Ecto neural progenitor cell (in vitro differentiated cells): ENCODE measurements at regions not wholly inside any gene's neighbourhood (a gene's known extent, or its start where the extent isn't known, plus 50 kb on each side); places are given as distances from the start of the nearest gene placed in this dataset.

Experiments
- DNase-seq: peaks from one replicate; pipeline ENCODE4 v3.0.0-alpha.2; 2018; ENCODE audit warnings: low spot score

DNA sequence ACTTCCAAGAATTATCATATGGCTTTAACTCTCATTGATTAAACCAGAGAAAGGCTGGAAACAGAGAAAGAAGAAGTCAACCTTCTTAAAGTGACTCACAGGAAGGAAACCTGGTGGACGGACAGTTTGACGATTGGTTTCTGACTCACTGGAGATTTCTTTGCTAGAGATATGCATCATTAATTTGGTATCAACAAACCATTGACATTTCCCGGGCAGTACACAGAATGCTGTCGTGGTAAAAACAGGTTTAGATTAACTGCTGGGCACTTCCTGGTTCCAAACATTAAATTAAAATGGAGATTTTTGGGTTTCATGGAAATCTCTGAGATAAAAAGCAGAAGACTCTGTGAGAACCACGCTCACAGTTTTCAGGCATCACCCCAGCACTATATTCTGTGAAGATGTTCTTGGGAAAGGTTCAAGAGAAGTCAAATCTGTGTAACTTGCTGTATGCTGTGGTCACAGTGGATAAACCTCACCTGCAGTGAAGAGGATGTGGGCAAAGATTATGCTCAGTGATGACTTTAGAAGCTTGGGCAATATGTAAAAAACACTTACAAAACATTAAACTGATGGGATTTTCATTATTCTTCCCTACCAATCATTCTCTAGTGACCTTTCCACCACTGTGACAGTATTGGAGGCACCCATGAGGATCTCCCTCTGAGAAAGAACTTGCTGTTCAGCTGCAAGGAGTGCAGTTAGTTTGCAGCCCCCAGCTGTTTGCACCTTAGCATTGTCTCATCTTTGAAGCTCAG lies 61.1 kb upstream of the CD44 start:
- no peak for DNase-seq

DNA sequence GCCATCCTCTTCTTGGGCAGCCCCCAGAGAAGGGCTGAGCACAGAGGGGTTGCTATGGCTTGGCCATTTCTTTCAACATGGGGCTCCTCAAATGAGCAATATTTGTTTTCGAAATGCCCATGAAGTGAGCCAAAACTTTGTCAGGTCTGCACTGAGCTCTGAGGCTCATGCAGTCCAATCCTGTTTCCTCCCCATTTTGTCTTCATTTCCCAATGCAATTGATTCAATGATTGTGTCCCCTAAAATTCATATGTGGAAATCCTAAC lies 60.6 kb upstream of the CD44 start:
- no peak for DNase-seq

DNA sequence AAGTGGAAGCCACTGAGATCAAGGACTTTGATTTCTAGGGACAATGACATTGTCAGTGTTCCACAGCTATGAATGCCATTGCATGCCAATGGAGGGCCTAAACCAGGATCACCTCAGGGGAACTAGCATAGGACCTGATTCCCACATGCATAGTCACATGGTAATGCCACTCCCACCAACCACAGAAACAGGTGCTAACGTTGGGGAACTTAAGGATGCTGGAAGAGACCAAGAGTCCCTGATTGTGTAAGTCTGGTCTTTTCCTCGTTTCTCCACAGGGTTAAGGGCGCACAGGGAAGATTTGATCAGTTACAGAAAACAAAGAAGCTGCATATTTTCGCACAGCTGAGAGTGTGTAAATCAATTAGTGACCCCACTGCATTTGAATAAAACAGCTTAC lies 59.4 kb upstream of the CD44 start:
- DNase-seq, result no peak

DNA sequence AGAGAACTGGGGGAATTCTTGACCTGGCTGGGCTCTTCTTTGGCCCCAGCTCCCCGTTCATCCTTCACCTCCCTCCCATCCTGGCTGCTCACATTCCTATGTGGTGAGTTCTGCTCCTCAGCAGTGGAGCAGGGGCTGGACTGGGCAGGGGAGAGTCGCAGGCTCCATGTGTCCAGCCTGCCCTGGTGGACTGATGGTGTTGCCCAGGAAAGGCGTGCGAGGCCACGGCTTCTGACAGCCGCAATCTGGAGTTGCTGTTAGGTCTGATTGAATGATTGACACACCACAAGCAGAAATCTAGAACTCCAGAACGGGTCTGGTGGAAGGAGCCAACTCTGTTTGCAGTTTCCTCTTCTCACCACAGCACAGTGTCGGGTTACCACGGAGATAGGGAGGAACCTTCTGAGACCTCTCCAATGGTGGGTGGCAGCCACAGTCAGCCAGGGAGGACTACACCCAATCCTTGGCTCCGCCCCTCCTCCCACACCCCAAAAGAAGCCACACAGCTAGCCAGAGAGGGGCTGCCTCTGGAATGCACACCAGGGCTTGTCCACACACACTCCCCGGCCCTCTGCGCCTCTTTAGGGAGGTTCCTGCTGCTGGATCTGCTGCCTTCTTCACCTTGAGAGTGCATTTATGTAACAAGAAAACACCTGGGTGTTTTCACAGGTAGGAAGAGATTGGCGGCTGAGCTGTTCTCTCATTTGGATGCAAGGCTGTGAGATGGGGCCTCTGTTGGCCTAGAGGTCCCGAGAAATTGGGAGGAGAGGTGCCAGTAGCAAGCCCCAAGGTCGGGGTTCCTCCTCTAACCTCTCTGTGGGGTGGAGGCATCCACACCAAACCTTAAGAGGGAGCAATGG lies 56.4 kb upstream of the CD44 start:
- peak; percentile 56 for DNase-seq

DNA sequence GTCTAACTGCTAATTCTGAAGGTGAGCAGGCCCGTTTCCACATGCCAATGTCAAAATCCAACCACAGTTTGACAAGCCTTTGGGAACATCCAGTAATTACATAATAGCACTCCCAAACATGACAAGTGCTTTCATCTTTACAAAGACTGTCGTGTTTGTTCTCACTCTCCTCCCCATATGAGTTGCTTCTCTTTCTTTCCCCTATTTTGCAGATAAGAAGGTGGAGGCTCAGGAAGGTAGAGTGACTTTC lies 55.9 kb upstream of the CD44 start:
- DNase-seq, result no peak

DNA sequence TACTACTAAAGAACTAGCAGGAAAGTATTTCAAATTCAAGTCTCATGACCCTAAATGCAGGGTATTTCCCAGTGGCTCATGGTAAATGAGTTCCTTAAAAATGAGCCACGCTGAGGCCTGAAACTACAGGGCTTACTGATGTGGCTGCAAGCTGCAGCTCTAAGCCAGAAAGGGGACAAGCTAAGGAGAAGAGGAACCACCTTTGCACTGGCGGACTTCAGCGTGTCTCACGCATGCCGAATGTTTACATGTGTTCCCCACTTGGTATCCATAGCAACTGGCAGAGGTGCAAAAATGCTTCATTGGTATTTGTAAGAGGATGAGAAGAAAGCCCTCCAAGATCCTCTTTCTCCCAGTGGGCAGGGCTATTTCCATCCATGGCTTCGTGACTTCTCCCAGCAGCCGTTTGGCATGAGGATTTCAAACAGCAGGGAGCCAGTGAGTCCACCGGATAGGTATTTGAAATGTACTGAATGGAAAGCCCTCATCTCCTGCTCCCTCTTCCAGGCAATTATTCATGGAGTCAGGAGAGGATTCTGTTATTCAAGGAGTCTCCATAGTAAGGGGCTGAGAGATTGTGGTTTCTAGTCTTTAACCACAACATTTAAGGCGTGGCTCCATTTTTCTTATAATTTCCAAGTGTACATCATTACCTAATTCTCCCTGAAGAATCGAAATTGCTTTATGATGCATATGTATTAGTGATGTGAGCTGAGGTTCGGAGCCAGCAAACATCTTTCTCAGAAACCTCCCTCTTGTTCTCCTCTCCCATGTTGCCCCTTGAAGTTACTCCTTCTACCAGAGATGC lies 55.3 kb upstream of the CD44 start:
- DNase-seq, result no peak

DNA sequence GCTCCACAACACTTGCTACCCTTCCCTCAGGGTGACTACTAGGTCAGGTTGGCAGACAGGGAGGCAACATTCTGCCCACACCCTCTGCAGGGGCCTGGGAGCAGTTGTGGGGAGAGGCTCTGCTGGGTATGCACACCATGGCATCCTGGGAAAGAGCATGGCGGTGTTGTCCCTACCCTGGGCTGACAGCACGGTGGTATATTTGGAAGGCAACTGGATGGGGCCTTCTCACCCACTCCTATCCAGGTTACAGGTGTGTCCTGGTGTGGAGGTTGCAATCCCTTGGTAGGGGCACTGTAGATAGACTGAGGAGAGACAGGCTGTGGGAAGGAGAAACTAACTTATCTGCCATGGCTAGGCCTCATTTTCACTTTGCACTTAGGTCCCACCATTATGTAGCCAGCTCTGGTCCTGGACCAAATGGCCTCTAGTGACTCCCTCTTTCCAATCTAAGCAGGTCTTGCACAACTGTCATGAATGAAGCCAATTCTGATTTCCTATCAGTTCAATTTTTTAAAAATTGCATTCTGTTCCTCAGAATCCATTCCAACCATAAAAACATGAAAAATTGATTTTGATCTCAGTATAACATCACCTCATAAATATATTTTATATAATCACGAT lies 54.0 kb upstream of the CD44 start:
- no peak for DNase-seq

DNA sequence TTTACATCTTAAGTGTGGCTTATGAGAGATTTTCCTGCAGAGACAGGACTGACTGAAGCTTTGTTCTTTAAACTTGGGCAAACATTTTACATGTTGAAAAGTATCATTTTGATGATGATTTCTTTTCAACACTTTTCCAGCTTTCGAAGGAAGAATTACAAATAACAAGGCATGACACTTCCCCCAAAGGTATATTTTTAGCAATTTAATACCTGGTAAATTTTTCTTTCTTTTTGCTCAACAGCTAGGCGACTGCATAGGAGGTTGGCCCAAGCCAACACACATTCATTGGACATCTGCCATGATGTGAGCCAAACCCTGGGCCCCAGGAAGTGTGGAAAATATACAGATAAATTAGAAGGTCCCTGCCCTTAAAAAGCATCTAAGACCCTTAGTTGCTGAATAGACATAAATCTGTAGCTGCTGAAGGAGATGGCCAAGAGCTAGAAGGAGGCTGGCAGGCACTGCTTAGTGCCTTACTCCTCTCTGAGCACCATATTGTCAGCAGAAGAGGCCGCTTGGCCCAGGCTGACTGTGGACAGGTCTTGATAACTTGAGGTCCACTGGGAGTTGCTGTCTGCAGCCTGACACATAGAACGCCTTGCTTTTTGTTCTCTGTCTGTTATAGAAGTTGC lies 53.3 kb upstream of the CD44 start:
- no peak for DNase-seq

DNA sequence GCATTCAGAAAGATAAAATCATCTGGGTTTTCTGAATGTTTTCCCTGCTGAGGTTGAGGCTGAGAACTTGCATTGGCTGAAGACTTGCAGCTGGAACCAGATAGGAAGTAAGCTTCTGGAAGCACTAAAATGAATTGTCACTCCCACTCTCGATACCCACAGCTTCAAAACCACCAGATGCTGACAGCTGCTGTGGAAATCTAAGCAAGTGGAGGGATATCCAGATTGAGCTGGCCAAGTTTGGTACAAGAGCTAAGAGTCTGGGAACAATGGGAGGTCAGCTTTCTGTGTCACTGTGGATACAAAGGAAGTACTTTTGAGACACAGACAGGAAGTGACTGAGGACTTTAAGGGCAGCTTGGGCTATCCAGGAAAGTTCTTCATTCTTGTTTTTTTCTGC lies 51.3 kb upstream of the CD44 start:
- DNase-seq, result peak; percentile 25

DNA sequence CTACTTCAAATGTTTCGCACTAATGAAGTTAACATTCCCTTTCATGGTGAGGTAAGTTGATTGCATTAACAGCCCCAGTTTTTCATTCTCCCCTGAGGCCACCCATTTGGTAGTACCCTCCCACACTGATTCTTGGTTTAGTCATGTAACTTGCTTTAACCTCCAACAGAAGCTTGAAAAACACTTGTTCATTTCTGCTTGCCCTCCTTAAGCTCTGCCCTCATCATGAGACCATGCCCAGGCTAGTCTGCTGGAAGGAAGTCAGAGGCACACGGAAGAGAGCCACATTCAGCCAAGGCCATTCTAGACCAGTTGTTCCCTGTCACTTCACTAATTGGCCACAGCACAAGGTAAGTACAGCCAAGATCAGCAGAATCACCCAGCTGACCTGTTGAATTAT lies 50.7 kb upstream of the CD44 start:
- DNase-seq, result no peak

DNA sequence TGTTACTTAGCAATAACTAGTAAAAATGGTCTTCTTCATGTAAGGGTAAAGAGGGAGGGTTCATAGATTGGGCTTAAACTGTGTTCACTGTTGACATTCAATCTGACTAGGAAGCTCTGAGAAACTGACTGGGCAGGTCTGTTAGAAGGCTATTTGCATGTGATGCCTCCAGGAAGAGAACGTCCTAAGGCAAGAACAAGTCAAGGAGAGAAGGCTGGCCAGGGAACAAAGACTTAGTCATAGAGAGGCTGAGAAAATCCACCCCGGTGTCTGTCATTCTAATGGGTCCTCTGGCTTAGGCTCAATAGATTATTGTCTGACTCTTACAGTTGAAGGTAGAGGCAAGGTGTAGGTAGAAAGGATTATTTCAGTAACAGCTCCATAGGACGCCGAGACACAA lies 50.3 kb upstream of the CD44 start:
- no peak for DNase-seq
